Stomach (tissue), 4 donors: ENCODE measurements at regions not wholly inside any gene's neighbourhood (a gene's known extent, or its start where the extent isn't known, plus 50 kb on each side); places are given as distances from the start of the nearest gene placed in this dataset.

Experiments
- CTCF ChIP-seq, 7 experiments: fragments of 450-650 bp in 4 of 7; fragments of 200-600 bp in 3 of 7; sonication (generic) in 3 of 7; IDR thresholded peaks; one replicate each; pipeline ENCODE4 v1.5.1; 2016 to 2019; ENCODE audit warnings: antibody characterized with exemption in 7 of 7, control low read depth in 2 of 7, mild to moderate bottlenecking in 1 of 7
- EP300 ChIP-seq: sonication (generic); formaldehyde crosslinking; IDR thresholded peaks from one replicate; pipeline ENCODE4 v1.6.1; 2017; ENCODE audit warnings: antibody characterized with exemption
- POLR2A ChIP-seq, 4 donors: fragments of 450-650 bp; IDR thresholded peaks; one replicate each; pipeline ENCODE4 v1.6.1; 2016; ENCODE audit warnings: antibody characterized with exemption in 4 of 4, control low read depth in 2 of 4, mild to moderate bottlenecking in 1 of 4, moderate library complexity in 1 of 4
- POLR2AphosphoS5 ChIP-seq, 3 donors: sonication (generic); formaldehyde crosslinking; IDR thresholded peaks; one replicate each; pipeline ENCODE4 v1.6.1; 2016; ENCODE audit warnings: antibody characterized with exemption in 3 of 3

GRCh38 chr6:98514796-98515195 is 319.6 kb upstream of the POU3F2 start:
- TF ChIP-seq EP300 (no peak), CTCF (IDR thresholded peaks at IDR 0.05) (no peak), POLR2A (IDR thresholded peaks at IDR 0.05) (no peak), POLR2AphosphoS5 (IDR thresholded peaks at IDR 0.05) (no peak)
